ENCODE measurements at regions not wholly inside any gene's neighbourhood (a gene's known extent, or its start where the extent isn't known, plus 50 kb on each side); places are given as distances from the start of the nearest gene placed in this dataset.
A peak's percentile ranks its signal among the peaks of the same experiment; 100 is the strongest.

DNA sequence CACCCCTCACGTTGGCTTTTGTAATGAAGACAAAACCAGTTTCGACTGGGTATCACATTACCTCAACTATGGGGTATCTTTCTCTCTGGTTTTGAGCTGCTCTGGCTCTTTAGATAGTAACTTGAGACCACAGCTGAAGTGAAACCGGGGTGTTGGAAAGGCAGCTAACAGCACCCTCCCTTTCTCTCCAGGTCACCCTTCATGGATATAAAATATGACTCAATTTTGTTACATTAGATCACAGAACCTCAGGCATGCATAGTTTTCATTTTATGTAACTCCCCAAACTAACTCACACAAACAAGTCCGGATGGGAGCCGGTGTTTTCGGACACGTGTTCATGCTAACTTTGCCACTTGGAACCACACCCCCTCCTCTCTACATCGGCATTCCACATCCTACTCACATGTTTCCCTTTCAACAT, 90.7 kb downstream of the NR2F2 start:
- no peak overlapping the region for H4K8ac ChIP-seq (ENCODE audit: low read depth in 2 of 2, low read length in 2 of 2)
- no peaks in the 10 kb centered on the region for H4K20me1 ChIP-seq (ENCODE audit: insufficient read depth, low read length)
- H3K4me1 ChIP-seq (ENCODE audit: control insufficient read depth, insufficient read depth, low read length), result peaks cover 2% of the 10 kb centered on the region; the same call in 1 of the 2 replicates
- no peak overlapping the region for H2AK9ac ChIP-seq (replicated peaks; ENCODE audit: low read depth, low read length, poor library complexity)
- no peak overlapping the region for H4K5ac ChIP-seq (ENCODE audit: low read depth, low read length)
- H3K4me3 ChIP-seq (ENCODE audit: insufficient read depth, low read depth, low read length), result no peak overlapping the region
- no peak overlapping the region for H3K56ac ChIP-seq (ENCODE audit: extremely low read depth, insufficient read depth, low read length)
- TF ChIP-seq, protein P1, sequence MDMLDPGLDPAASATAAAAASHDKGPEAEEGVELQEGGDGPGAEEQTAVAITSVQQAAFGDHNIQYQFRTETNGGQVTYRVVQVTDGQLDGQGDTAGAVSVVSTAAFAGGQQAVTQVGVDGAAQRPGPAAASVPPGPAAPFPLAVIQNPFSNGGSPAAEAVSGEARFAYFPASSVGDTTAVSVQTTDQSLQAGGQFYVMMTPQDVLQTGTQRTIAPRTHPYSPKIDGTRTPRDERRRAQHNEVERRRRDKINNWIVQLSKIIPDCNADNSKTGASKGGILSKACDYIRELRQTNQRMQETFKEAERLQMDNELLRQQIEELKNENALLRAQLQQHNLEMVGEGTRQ (IDR thresholded peaks at IDR 0.05; ENCODE audit: low read depth, low read length), result no peak
- TF ChIP-seq MXI1 (IDR thresholded peaks at IDR 0.05; ENCODE audit: borderline replicate concordance, low read depth, low read length), result 0 out of 2 replicates have a peak, but pooled peaks have one; percentile 34
- TF ChIP-seq NFE2L2 (IDR thresholded peaks at IDR 0.05; ENCODE audit: low read depth, low read length), result no peak
- no peak for TF ChIP-seq RAD21 (IDR thresholded peaks at IDR 0.05; ENCODE audit: low read length)
- no peak for TF ChIP-seq FOS (IDR thresholded peaks at IDR 0.05; ENCODE audit: low read depth, low read length)
- no peak for TF ChIP-seq CEBPB (IDR thresholded peaks at IDR 0.05; ENCODE audit: low read depth, low read length)
- TF ChIP-seq MAFK (IDR thresholded peaks at IDR 0.05; ENCODE audit: low read depth, low read length), result no peak
- no peak for TF ChIP-seq CTCF (conservative IDR thresholded peaks at IDR 0.05; ENCODE audit: low read depth, low read length)
- H3K27me3 ChIP-seq (ENCODE audit: control insufficient read depth, insufficient read depth, low read length), result peaks cover 68% of the 10 kb centered on the region
- H3K4me2 ChIP-seq (ENCODE audit: low read depth, low read length), result peak overlapping the region; percentile 6; the same call in 1 of the 2 replicates
- BruUV-seq (replicated peaks), result no TSS peak
- ATAC-seq (ENCODE audit: low read depth) (peak; percentile 63), DNase-seq (peak; percentile 61)
- peaks cover 6% of the 10 kb centered on the region for H3K9me3 ChIP-seq (ENCODE audit: control insufficient read depth, insufficient read depth, low read length)
- H3K9me1 ChIP-seq (ENCODE audit: insufficient read depth, low read length), result no peaks in the 10 kb centered on the region
- in situ Hi-C loops (cut with MboI; ENCODE audit: low sequenced_read_pairs), result no loop called here
- ChIA-PET CTCF (interaction anchor here (1.4 kb wide), 1 partner anchor 42 kb away, joined by 3 read pairs; no protein-coding TSS in a partner anchor), POLR2A (ENCODE audit: unreplicated experiment) (no interaction called here)
- H3K9ac ChIP-seq (ENCODE audit: low read depth, low read length), result no peak overlapping the region
- H3K27ac ChIP-seq (ENCODE audit: insufficient read depth, low read length), result no peak overlapping the region
- H4K91ac ChIP-seq (ENCODE audit: insufficient read depth, low read depth, low read length), result no peak overlapping the region
- H3K18ac ChIP-seq (ENCODE audit: low read depth, low read length), result no peak overlapping the region
- no peak overlapping the region for H2BK20ac ChIP-seq (ENCODE audit: low read depth, low read length)
- dilution Hi-C loops (cut with HindIII; ENCODE audit: low sequenced_read_pairs, unreplicated experiment), result no loop called here
- no peak overlapping the region for H2BK5ac ChIP-seq (ENCODE audit: low read depth, low read length, poor library complexity, severe bottlenecking)
- H2BK120ac ChIP-seq (ENCODE audit: low read depth, low read length), result no peak overlapping the region
- no peak overlapping the region for H2AK5ac ChIP-seq (ENCODE audit: low read depth, low read length)
- no peaks in the 10 kb centered on the region for H3K79me1 ChIP-seq (ENCODE audit: low read depth in 1 of 2, low read length in 2 of 2)
- H2BK15ac ChIP-seq (ENCODE audit: low read depth, low read length), result no peak overlapping the region
- H3K23ac ChIP-seq (ENCODE audit: low read depth, low read length), result no peak overlapping the region
- no peak overlapping the region for H3K14ac ChIP-seq (replicated peaks; ENCODE audit: low read depth, low read length)
- no peak overlapping the region for H2AFZ ChIP-seq (replicated peaks; ENCODE audit: low read length, poor library complexity)
- no peak overlapping the region for H3K4ac ChIP-seq (ENCODE audit: low read depth, low read length)
- H3K36me3 ChIP-seq (ENCODE audit: control insufficient read depth, insufficient read depth, low read length), result no peaks in the 10 kb centered on the region
- intact Hi-C loops (cut with micrococcal nuclease), result loop anchor here (10.0 kb wide), 1 partner anchor 1166 kb away; no protein-coding TSS in a partner anchor
- no CpG with 5 or more reads among the region's 8 CpGs for WGBS, 2 experiments (ENCODE audit: extremely low coverage in 2 of 2, insufficient read length in 1 of 2)

Measured in IMR-90 (cell line).